Thyroid gland (tissue), 4 donors: ENCODE measurements at regions not wholly inside any gene's neighbourhood (a gene's known extent, or its start where the extent isn't known, plus 50 kb on each side); places are given as distances from the start of the nearest gene placed in this dataset.

Experiments
- DNase-seq, 2 donors: peaks; one replicate each; pipeline ENCODE4 v3.0.0-alpha.2; 2019
- H3K27ac ChIP-seq, 3 donors: fragments of 200-600 bp; sonication (generic); 1 replicate in 2 of 3; 2 replicates in 1 of 3; pipeline ENCODE4 v1.5.1; 2016 to 2019; ENCODE audit warnings: mild to moderate bottlenecking in 1 of 3, moderate library complexity in 1 of 3
- H3K27me3 ChIP-seq: fragments of 200-600 bp; sonication (generic); one replicate; pipeline ENCODE4 v1.5.1; 2019
- H3K36me3 ChIP-seq, 2 donors: fragments of 200-600 bp; sonication (generic); one replicate each; pipeline ENCODE4 v1.5.1; 2016 to 2019
- H3K4me1 ChIP-seq, 2 donors: fragments of 200-600 bp; sonication (generic); one replicate each; pipeline ENCODE4 v1.5.1; 2017 to 2019
- H3K4me3 ChIP-seq, 3 donors: fragments of 200-600 bp; sonication (generic); replicated peaks in 1 of 3; 1 replicate in 2 of 3; 2 replicates in 1 of 3; pipeline ENCODE4 v1.5.1; 2016; ENCODE audit warnings: mild to moderate bottlenecking in 1 of 3
- H3K9me3 ChIP-seq: fragments of 200-600 bp; sonication (generic); one replicate; pipeline ENCODE4 v1.5.1; 2017
- CTCF ChIP-seq, 6 experiments: fragments of 200-600 bp in 3 of 6; fragments of 450-650 bp in 3 of 6; sonication (generic) in 3 of 6; IDR thresholded peaks; one replicate each; pipeline ENCODE4 v1.5.1; 2016 to 2019; ENCODE audit warnings: antibody characterized with exemption in 6 of 6, mild to moderate bottlenecking in 2 of 6, inconsistent platforms in 1 of 6, moderate library complexity in 1 of 6
- POLR2A ChIP-seq, 2 donors: fragments of 450-650 bp; IDR thresholded peaks; one replicate each; pipeline ENCODE4 v1.6.1; 2017; ENCODE audit warnings: antibody characterized with exemption in 2 of 2, mild to moderate bottlenecking in 2 of 2, moderate library complexity in 1 of 2
- WGBS, 2 donors: methylation state at CpG; one replicate each; pipeline ENCODE4 v1.1.5; 2017; 5-methylcytosine and 5-hydroxymethylcytosine counted together
- intact Hi-C: fragments of 100-400 bp; cut with DNase I; formaldehyde crosslinking; loops from one replicate; pipeline ENCODE4 v1.15.1; 2023

GRCh38 chr6:155970472-155970871, 514.8 kb upstream of the NOX3 start:
- H3K36me3 ChIP-seq, result no peaks in the 10 kb centered on the region
- H3K4me1 ChIP-seq, result no peaks in the 10 kb centered on the region
- no peak overlapping the region for H3K4me3 ChIP-seq
- H3K27ac ChIP-seq, result no peak overlapping the region
- H3K9me3 ChIP-seq, result no peaks in the 10 kb centered on the region
- intact Hi-C loops, result no loop called here
- DNase-seq, result no peak
- TF ChIP-seq CTCF (IDR thresholded peaks at IDR 0.05) (no peak), POLR2A (IDR thresholded peaks at IDR 0.05) (no peak)
- no peaks in the 10 kb centered on the region for H3K27me3 ChIP-seq

- no peaks in the 10 kb centered on the region for H3K9me3 ChIP-seq
- TF ChIP-seq POLR2A (IDR thresholded peaks at IDR 0.05), result no peak
- no peak for TF ChIP-seq CTCF (IDR thresholded peaks at IDR 0.05)
- no peak overlapping the region for H3K27ac ChIP-seq
- intact Hi-C loops, result no loop called here
- H3K27me3 ChIP-seq, result no peaks in the 10 kb centered on the region
- 95 to 100% methylated on average over 1 of the region's 1 CpG for WGBS, 2 donors
- no peaks in the 10 kb centered on the region for H3K36me3 ChIP-seq
- DNase-seq, result no peak
- H3K4me3 ChIP-seq, result no peak overlapping the region
- no peaks in the 10 kb centered on the region for H3K4me1 ChIP-seq
Measured at GRCh38 chr6:155968921-155969320, 513.3 kb upstream of the NOX3 start.

- Histone ChIP-seq H3K4me3 (no peak overlapping the region), H3K27me3 (no peaks in the 10 kb centered on the region), H3K36me3 (no peaks in the 10 kb centered on the region), H3K9me3 (no peaks in the 10 kb centered on the region), H3K4me1 (no peaks in the 10 kb centered on the region), H3K27ac (no peak overlapping the region)
- 88 to 90% methylated on average over 3 of the region's 3 CpGs for WGBS, 2 donors
- intact Hi-C loops, result no loop called here
- TF ChIP-seq CTCF (IDR thresholded peaks at IDR 0.05) (no peak), POLR2A (IDR thresholded peaks at IDR 0.05) (no peak)
- no peak for DNase-seq
Measured at GRCh38 chr6:155967322-155967721, 511.7 kb upstream of the NOX3 start.

DNA sequence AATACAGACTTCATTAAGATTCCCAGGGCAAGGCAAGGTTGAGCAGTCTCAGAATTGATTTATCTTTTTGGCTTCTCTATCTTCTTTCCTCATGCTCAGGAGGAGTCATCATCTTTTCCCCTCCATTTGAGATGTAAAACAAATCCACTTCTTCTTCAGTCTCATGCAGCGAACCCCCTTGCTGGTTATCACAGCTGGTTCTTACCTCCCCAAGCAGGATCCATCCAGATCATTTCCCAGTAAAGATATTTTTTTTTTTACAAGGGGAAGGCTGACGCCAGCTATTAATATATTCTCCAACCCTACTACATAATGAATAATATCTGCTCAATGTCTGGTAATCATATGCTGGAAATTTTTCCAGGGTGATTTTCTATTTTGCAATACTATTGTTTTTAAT, 508.9 kb upstream of the NOX3 start:
- intact Hi-C loops, result no loop called here
- Histone ChIP-seq H3K27ac (no peak overlapping the region), H3K27me3 (no peaks in the 10 kb centered on the region), H3K4me1 (no peaks in the 10 kb centered on the region), H3K9me3 (no peaks in the 10 kb centered on the region), H3K4me3 (no peak overlapping the region), H3K36me3 (no peaks in the 10 kb centered on the region)
- TF ChIP-seq CTCF (IDR thresholded peaks at IDR 0.05) (no peak), POLR2A (IDR thresholded peaks at IDR 0.05) (no peak)
- WGBS, 2 donors, result 89 to 92% methylated on average over 2 of the region's 2 CpGs
- no peak for DNase-seq

DNA sequence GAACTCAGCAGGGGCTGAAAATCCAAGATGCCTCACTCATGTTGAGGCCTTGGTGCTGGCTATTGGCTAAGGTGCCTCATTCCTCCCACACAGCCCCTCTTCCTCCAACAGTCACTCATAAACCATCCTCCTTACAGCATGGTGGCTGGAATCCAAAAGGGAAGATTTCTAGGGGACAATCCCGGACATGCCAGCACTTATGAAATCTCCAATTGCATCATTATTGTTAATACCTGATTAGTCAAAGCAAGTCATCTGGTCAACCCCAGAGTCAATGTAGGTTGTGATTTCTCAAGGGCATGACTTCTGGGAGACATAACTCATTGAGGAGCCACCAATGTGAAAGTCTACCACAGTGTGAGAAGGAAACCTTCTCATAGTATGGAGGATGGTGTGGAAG, 506.6 kb upstream of the NOX3 start:
- intact Hi-C loops, result no loop called here
- Histone ChIP-seq H3K27ac (no peak overlapping the region), H3K9me3 (no peaks in the 10 kb centered on the region), H3K36me3 (no peaks in the 10 kb centered on the region), H3K27me3 (no peaks in the 10 kb centered on the region), H3K4me1 (no peaks in the 10 kb centered on the region), H3K4me3 (no peak overlapping the region)
- TF ChIP-seq CTCF (IDR thresholded peaks at IDR 0.05), result no peak
- no peak for TF ChIP-seq POLR2A (IDR thresholded peaks at IDR 0.05)
- WGBS, 2 donors, result 92 to 95% methylated on average over 1 of the region's 1 CpG
- no peak for DNase-seq
